Ascending aorta (tissue), 2 donors: ENCODE measurements at regions not wholly inside any gene's neighbourhood (a gene's known extent, or its start where the extent isn't known, plus 50 kb on each side); places are given as distances from the start of the nearest gene placed in this dataset.
"Not testable (repeated sequence)": the region's sequence is repeated elsewhere in the genome, so short reads cannot be mapped to it uniquely, and the experiment has no call there.

Experiments used
- DNase-seq, 2 donors: peaks; one replicate each; pipeline ENCODE4 v3.0.0-alpha.2; 2019; ENCODE audit warnings: low spot score in 2 of 2
- H3K27ac ChIP-seq, 2 donors: fragments of 200-600 bp; sonication (generic); one replicate each; pipeline ENCODE4 v1.5.1; 2016 to 2017; ENCODE audit warnings: mild to moderate bottlenecking in 1 of 2
- H3K27me3 ChIP-seq: fragments of 200-600 bp; sonication (generic); one replicate; pipeline ENCODE4 v1.5.1; 2017
- H3K36me3 ChIP-seq, 2 donors: fragments of 200-600 bp; sonication (generic); one replicate each; pipeline ENCODE4 v1.5.1; 2016
- H3K4me1 ChIP-seq, 2 donors: fragments of 200-600 bp; sonication (generic); one replicate each; pipeline ENCODE4 v1.5.1; 2016 to 2017; ENCODE audit warnings: mild to moderate bottlenecking in 1 of 2
- H3K4me3 ChIP-seq, 2 donors: fragments of 200-600 bp; sonication (generic); one replicate each; pipeline ENCODE4 v1.5.1; 2016 to 2017; ENCODE audit warnings: mild to moderate bottlenecking in 1 of 2
- H3K9me3 ChIP-seq, 2 donors: fragments of 200-600 bp; sonication (generic); one replicate each; pipeline ENCODE4 v1.5.1; 2016
- CTCF ChIP-seq, 3 experiments: fragments of 200-600 bp in 2 of 3; fragments of 450-650 bp in 1 of 3; sonication (generic) in 2 of 3; IDR thresholded peaks; one replicate each; pipeline ENCODE4 v1.5.1; 2016 to 2019; ENCODE audit warnings: antibody characterized with exemption in 3 of 3, mild to moderate bottlenecking in 1 of 3, moderate library complexity in 1 of 3
- intact Hi-C: fragments of 100-400 bp; cut with DNase I; formaldehyde crosslinking; loops from one replicate; pipeline ENCODE4 v1.15.1; 2023

- no peaks in the 10 kb centered on the region for H3K9me3 ChIP-seq
- no peak overlapping the region for H3K4me3 ChIP-seq
- H3K27me3 ChIP-seq: no peaks in the 10 kb centered on the region
- H3K36me3 ChIP-seq: no peaks in the 10 kb centered on the region
- no peak for TF ChIP-seq CTCF (IDR thresholded peaks at IDR 0.05)
- peaks cover 0 to 11% of the 10 kb centered on the region in 2 donors for H3K4me1 ChIP-seq
- intact Hi-C loops: no loop called here
- H3K27ac ChIP-seq: no peak overlapping the region
- DNase-seq: no peak
These were observed 106.9 kb downstream of the ZNF467 start for GRCh38 chr7:149666360-149666945.

- H3K4me3 ChIP-seq, H3K27ac ChIP-seq, H3K4me1 ChIP-seq, DNase-seq, H3K9me3 ChIP-seq, H3K27me3 ChIP-seq, intact Hi-C loops, H3K36me3 ChIP-seq: not testable (repeated sequence)
These were observed 107.8 kb downstream of the ZNF467 start for GRCh38 chr7:149665618-149666017.

- TF ChIP-seq CTCF (IDR thresholded peaks at IDR 0.05): no peak
- intact Hi-C loops: no loop called here
These were observed 108.7 kb downstream of the ZNF467 start for GRCh38 chr7:149664666-149665065.

GRCh38 chr7:149664176-149664575 is 109.2 kb downstream of the ZNF467 start:
- no peak overlapping the region for H3K27ac ChIP-seq
- no peaks in the 10 kb centered on the region for H3K4me1 ChIP-seq
- no peak overlapping the region for H3K4me3 ChIP-seq
- no peaks in the 10 kb centered on the region for H3K27me3 ChIP-seq
- TF ChIP-seq CTCF (IDR thresholded peaks at IDR 0.05): no peak
- no peaks in the 10 kb centered on the region for H3K9me3 ChIP-seq
- H3K36me3 ChIP-seq: no peaks in the 10 kb centered on the region
- intact Hi-C loops: no loop called here
- no peak for DNase-seq

More at GRCh38 chr7:149664666-149665065, 108.7 kb downstream of the ZNF467 start:
- Histone ChIP-seq H3K27me3 (no peaks in the 10 kb centered on the region), H3K27ac (no peak overlapping the region), H3K4me1 (no peaks in the 10 kb centered on the region), H3K36me3 (no peaks in the 10 kb centered on the region), H3K9me3 (no peaks in the 10 kb centered on the region), H3K4me3 (no peak overlapping the region)
- DNase-seq: no peak

- DNase-seq: no peak
- Histone ChIP-seq H3K27me3 (no peaks in the 10 kb centered on the region), H3K4me1 (no peaks in the 10 kb centered on the region), H3K36me3 (no peaks in the 10 kb centered on the region), H3K9me3 (no peaks in the 10 kb centered on the region), H3K27ac (no peak overlapping the region), H3K4me3 (no peak overlapping the region)
- intact Hi-C loops: no loop called here
- peak in 2 of 3 experiments; percentile 5 to 15 for TF ChIP-seq CTCF (IDR thresholded peaks at IDR 0.05)
These were observed 110.7 kb downstream of the ZNF467 start for GRCh38 chr7:149662591-149663095.

- intact Hi-C loops: no loop called here
- no peak for TF ChIP-seq CTCF (IDR thresholded peaks at IDR 0.05)
- H3K36me3 ChIP-seq: no peaks in the 10 kb centered on the region
These were observed 117.6 kb downstream of the ZNF467 start for GRCh38 chr7:149655784-149656183.

More at GRCh38 chr7:149655784-149656183, 117.6 kb downstream of the ZNF467 start:
- Histone ChIP-seq H3K4me3 (no peak overlapping the region), H3K27me3 (no peaks in the 10 kb centered on the region), H3K27ac (no peak overlapping the region), H3K4me1 (no peaks in the 10 kb centered on the region), H3K9me3 (peaks cover 0 to 6% of the 10 kb centered on the region in 2 donors)
- DNase-seq: no peak
